OCI-LY3 (cell line): ENCODE measurements at regions not wholly inside any gene's neighbourhood (a gene's known extent, or its start where the extent isn't known, plus 50 kb on each side); places are given as distances from the start of the nearest gene placed in this dataset.

Source experiments
- H2AFZ ChIP-seq: fragments of 200-600, 300-600 bp; shearing (Covaris generic); 2 replicates; pipeline ENCODE4 v1.6.0; 2014; ENCODE audit warnings: antibody characterized with exemption, low read depth, low read length
- H3K27ac ChIP-seq: fragments of 200-600, 300-600 bp; sonication (generic); 2 replicates; pipeline ENCODE4 v1.5.1; 2014; ENCODE audit warnings: mild to moderate bottlenecking, low read length, moderate library complexity, mixed read lengths
- H3K27me3 ChIP-seq: fragments of 200-600, 300-600 bp; sonication (generic); 2 replicates; pipeline ENCODE4 v1.6.1; 2014; ENCODE audit warnings: low read depth, low read length, mixed read lengths
- H3K36me3 ChIP-seq: fragments of 200-600, 300-600 bp; sonication (generic); replicated peaks from 2 replicates; pipeline ENCODE3; 2014; ENCODE audit warnings: low read depth, low read length, mixed read lengths
- H3K4me1 ChIP-seq: fragments of 300-600, 200-600 bp; sonication (generic); 2 replicates; pipeline ENCODE4 v1.6.1; 2014; ENCODE audit warnings: low read length, mixed read lengths
- H3K4me2 ChIP-seq: fragments of 200-600, 300-600 bp; sonication (generic); 2 replicates; pipeline ENCODE4 v1.6.1; 2014; ENCODE audit warnings: low read length, mixed read lengths
- H3K4me3 ChIP-seq: fragments of 300-600, 200-600 bp; sonication (generic); 2 replicates; pipeline ENCODE4 v1.5.1; 2014; ENCODE audit warnings: antibody characterized with exemption, mild to moderate bottlenecking, low read length, moderate library complexity
- H3K79me2 ChIP-seq: fragments of 300-600, 200-600 bp; shearing (Covaris generic); 2 replicates; pipeline ENCODE4 v1.6.1; 2014; ENCODE audit warnings: mild to moderate bottlenecking, low read length, mixed read lengths
- H3K9ac ChIP-seq: fragments of 300-600, 200-600 bp; shearing (Covaris generic); 2 replicates; pipeline ENCODE4 v1.6.0; 2014; ENCODE audit warnings: mild to moderate bottlenecking, low read length, moderate library complexity
- H3K9me3 ChIP-seq: fragments of 200-600, 300-600 bp; shearing (Covaris generic); 2 replicates; pipeline ENCODE4 v1.6.1; 2014; ENCODE audit warnings: low read length, mixed read lengths; ENCODE audit not compliant: insufficient read depth
- H4K20me1 ChIP-seq: fragments of 200-600, 300-600 bp; sonication (generic); 2 replicates; pipeline ENCODE4 v1.6.1; 2016; ENCODE audit warnings: low read length, mixed read lengths; ENCODE audit not compliant: insufficient read depth
- CTCF ChIP-seq: fragments of 200-600, 300-600 bp; sonication (generic); IDR thresholded peaks from 2 replicates; pipeline ENCODE4 v1.5.1; 2014; ENCODE audit warnings: antibody characterized with exemption, low read length, low read depth
- EZH2phosphoT487 ChIP-seq: fragments of 200-600 bp; shearing (Covaris generic); IDR thresholded peaks from 2 replicates; pipeline ENCODE4 v1.6.1; 2018; ENCODE audit warnings: antibody characterized with exemption, mixed run types, low read depth

GRCh38 chr14:97824218-97824617 lies 1027.0 kb downstream of the VRK1 start:
- H2AFZ ChIP-seq, result no peak overlapping the region; the same call in 1 of the 2 replicates
- H3K27ac ChIP-seq, result no peak overlapping the region
- peaks cover 3% of the 10 kb centered on the region; the same call in 1 of the 2 replicates for H3K27me3 ChIP-seq
- H4K20me1 ChIP-seq, result no peaks in the 10 kb centered on the region
- no peaks in the 10 kb centered on the region for H3K9me3 ChIP-seq
- H3K36me3 ChIP-seq, result no peaks in the 10 kb centered on the region
- peaks cover 7% of the 10 kb centered on the region; the same call in 1 of the 2 replicates for H3K4me1 ChIP-seq
- H3K4me3 ChIP-seq, result no peak overlapping the region
- no peaks in the 10 kb centered on the region for H3K79me2 ChIP-seq
- H3K9ac ChIP-seq, result no peak overlapping the region
- TF ChIP-seq EZH2phosphoT487 (no peak), CTCF (no peak)
- H3K4me2 ChIP-seq, result no peak overlapping the region

GRCh38 chr14:97827746-97828145 lies 1030.6 kb downstream of the VRK1 start:
- Histone ChIP-seq H3K9ac (no peak overlapping the region), H3K36me3 (no peaks in the 10 kb centered on the region), H3K4me2 (no peak overlapping the region), H4K20me1 (no peaks in the 10 kb centered on the region), H2AFZ (no peak overlapping the region), H3K4me1 (peaks cover 7% of the 10 kb centered on the region; the same call in 1 of the 2 replicates), H3K27ac (no peak overlapping the region), H3K9me3 (no peaks in the 10 kb centered on the region), H3K27me3 (no peaks in the 10 kb centered on the region; the same call in 1 of the 2 replicates), H3K79me2 (no peaks in the 10 kb centered on the region), H3K4me3 (no peak overlapping the region)
- no peak for TF ChIP-seq EZH2phosphoT487
- no peak for TF ChIP-seq CTCF

GRCh38 chr14:97832776-97833175 lies 1035.6 kb downstream of the VRK1 start:
- no peaks in the 10 kb centered on the region for H3K9me3 ChIP-seq
- H3K36me3 ChIP-seq, result no peaks in the 10 kb centered on the region
- TF ChIP-seq CTCF (no peak), EZH2phosphoT487 (no peak)
- H3K27me3 ChIP-seq, result peaks cover 12% of the 10 kb centered on the region; the same call in 1 of the 2 replicates
- H3K4me2 ChIP-seq, result no peak overlapping the region
- H3K9ac ChIP-seq, result no peak overlapping the region
- H2AFZ ChIP-seq, result no peak overlapping the region
- H4K20me1 ChIP-seq, result no peaks in the 10 kb centered on the region
- no peak overlapping the region for H3K4me3 ChIP-seq
- no peak overlapping the region for H3K27ac ChIP-seq
- H3K4me1 ChIP-seq, result no peaks in the 10 kb centered on the region
- H3K79me2 ChIP-seq, result no peaks in the 10 kb centered on the region

- Histone ChIP-seq H3K79me2 (no peaks in the 10 kb centered on the region), H3K27me3 (peaks cover 26% of the 10 kb centered on the region; the same call in 1 of the 2 replicates)
Measured at GRCh38 chr14:97838986-97839385, 1041.8 kb downstream of the VRK1 start.

More at GRCh38 chr14:97838986-97839385, 1041.8 kb downstream of the VRK1 start:
- Histone ChIP-seq H3K4me2 (no peak overlapping the region), H2AFZ (no peak overlapping the region), H3K4me3 (no peak overlapping the region), H3K27ac (no peak overlapping the region), H4K20me1 (no peaks in the 10 kb centered on the region), H3K4me1 (no peaks in the 10 kb centered on the region), H3K9me3 (no peaks in the 10 kb centered on the region), H3K9ac (no peak overlapping the region), H3K36me3 (no peaks in the 10 kb centered on the region)
- no peak for TF ChIP-seq EZH2phosphoT487
- no peak for TF ChIP-seq CTCF
